Bronchial epithelial cell (primary cell): ENCODE measurements at regions not wholly inside any gene's neighbourhood (a gene's known extent, or its start where the extent isn't known, plus 50 kb on each side); places are given as distances from the start of the nearest gene placed in this dataset.

Experiments used
- DNase-seq: peaks from one replicate; pipeline ENCODE4 v3.0.0-alpha.2; 2010; ENCODE audit warnings: low read depth
- FAIRE-seq: peaks from 2 replicates; lab custom pipeline; 2011; peaks lifted over from hg19 to GRCh38; lab: Jason Lieb, UNC
- H3K27me3 ChIP-seq: 2 replicates; pipeline ENCODE4 v1.5.1; 2011; ENCODE audit warnings: low read length; ENCODE audit not compliant: control insufficient read depth, insufficient read depth
- H3K36me3 ChIP-seq: 2 replicates; pipeline ENCODE4 v1.5.1; 2011; ENCODE audit warnings: low read length; ENCODE audit not compliant: control insufficient read depth, insufficient read depth
- H3K4me3 ChIP-seq: 2 replicates; pipeline ENCODE4 v1.5.1; 2011; ENCODE audit warnings: mild to moderate bottlenecking, low read depth, low read length, control low read depth
- TF ChIP-seq, protein P1 (sequence below): IDR thresholded peaks from 2 replicates; pipeline ENCODE4 v1.5.1; 2011; ENCODE audit warnings: mild to moderate bottlenecking, moderate library complexity, low read length, control low read depth, inconsistent platforms; ENCODE audit not compliant: insufficient read depth, severe bottlenecking

DNA sequence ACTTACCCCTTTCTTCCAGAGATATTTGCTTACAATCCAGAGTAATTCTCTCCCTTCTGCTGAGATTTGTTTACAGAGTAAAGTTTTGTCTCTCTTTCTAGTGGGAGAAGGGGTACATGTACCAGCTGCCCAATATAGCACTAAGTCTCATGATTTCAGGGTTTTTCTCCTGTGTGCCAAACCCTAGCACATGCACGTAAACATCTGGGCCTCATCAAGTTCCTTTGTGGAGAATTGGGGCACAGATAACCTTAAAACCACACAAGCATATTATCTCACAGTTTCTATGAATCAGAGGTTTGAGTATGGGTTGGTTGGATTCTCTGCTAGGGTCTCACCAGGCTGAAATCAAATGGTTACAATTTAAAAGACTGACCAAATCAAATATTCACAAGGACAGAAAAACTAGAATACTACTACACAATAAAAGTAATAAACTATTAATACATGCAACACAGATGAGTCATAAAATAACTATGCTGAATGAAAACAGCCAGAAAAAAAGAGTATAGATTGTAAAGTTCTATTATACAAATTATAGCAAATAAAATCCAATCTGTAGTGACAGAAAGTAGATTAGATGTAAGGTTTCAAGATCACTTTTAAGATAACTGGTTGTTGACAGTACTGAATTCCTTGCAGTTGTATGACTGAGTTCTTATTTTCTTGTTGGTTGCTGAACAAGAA, 347.4 kb upstream of the PTBP2 start:
- H3K27me3 ChIP-seq: no peaks in the 10 kb centered on the region
- TF ChIP-seq, protein P1, sequence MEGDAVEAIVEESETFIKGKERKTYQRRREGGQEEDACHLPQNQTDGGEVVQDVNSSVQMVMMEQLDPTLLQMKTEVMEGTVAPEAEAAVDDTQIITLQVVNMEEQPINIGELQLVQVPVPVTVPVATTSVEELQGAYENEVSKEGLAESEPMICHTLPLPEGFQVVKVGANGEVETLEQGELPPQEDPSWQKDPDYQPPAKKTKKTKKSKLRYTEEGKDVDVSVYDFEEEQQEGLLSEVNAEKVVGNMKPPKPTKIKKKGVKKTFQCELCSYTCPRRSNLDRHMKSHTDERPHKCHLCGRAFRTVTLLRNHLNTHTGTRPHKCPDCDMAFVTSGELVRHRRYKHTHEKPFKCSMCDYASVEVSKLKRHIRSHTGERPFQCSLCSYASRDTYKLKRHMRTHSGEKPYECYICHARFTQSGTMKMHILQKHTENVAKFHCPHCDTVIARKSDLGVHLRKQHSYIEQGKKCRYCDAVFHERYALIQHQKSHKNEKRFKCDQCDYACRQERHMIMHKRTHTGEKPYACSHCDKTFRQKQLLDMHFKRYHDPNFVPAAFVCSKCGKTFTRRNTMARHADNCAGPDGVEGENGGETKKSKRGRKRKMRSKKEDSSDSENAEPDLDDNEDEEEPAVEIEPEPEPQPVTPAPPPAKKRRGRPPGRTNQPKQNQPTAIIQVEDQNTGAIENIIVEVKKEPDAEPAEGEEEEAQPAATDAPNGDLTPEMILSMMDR: no peak
- no peaks in the 10 kb centered on the region for H3K36me3 ChIP-seq
- no peak overlapping the region for H3K4me3 ChIP-seq
- no peak for FAIRE-seq
- DNase-seq: no peak

DNA sequence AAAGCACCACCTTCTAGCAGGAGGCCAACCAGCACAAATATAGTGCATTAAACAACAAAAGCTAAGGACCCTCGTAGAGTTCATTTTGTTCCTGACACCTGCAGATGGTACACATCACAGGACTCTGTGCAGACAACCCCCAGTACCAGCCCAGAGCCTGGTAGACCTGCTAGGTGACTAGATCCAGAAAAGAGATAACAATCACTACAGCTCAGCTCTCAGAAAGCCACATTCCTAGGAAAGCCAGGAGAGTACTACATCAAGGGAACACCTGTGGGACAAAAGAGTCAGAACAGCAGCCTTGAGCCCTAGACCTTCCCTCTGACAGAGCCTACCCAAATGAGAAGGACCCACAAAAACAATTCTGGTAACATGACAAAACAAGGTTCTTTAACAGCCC, 344.7 kb upstream of the PTBP2 start:
- no peaks in the 10 kb centered on the region for H3K27me3 ChIP-seq
- no peak for DNase-seq
- TF ChIP-seq, protein P1: no peak

DNA sequence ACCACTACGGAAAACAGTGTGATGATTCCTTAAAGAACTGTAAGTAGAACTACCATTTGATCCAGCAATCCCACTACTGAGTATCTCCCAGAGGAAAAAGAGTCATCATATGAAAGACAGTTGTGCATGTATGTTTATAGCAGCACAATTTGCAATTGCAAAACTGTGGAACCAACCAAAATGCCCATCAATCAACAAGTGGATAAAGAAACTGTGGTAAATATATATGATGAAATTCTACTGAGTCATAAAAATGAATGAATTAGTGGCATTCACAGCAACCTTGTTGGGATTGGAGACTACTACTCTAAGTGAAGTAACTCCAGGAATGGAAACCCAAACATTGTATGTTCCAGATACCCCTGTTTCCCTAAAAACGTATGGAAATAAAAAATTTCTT, 337.0 kb upstream of the PTBP2 start:
- H3K27me3 ChIP-seq: no peaks in the 10 kb centered on the region
- FAIRE-seq: no peak

More for the DNA sequence above, 344.7 kb upstream of the PTBP2 start:
- H3K4me3 ChIP-seq: no peak overlapping the region
- H3K36me3 ChIP-seq: no peaks in the 10 kb centered on the region
- FAIRE-seq: peak; percentile 91

DNA sequence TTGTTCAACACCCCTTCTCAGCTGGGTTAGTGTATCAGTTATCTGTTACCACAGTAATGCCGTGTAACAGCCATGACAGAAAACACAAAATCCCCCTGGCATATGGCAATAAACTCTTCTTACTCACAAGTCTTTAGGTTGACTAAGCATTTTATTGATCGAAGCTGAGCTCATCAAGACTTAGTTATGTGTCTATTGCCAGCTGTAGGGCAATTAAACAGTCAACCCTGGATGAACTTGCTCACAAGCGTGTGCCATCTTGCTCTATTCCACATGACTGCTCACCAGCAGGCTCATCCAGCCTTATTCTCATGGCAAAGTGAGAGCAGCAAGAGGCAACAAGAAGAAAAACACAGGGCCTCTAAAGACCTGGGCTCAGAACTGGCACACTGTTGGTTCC, 333.8 kb upstream of the PTBP2 start:
- Histone ChIP-seq H3K4me3 (no peak overlapping the region), H3K27me3 (no peaks in the 10 kb centered on the region), H3K36me3 (no peaks in the 10 kb centered on the region)
- DNase-seq (peak; percentile 72), FAIRE-seq (peak; percentile 47)
- TF ChIP-seq, protein P1: no peak

More for the DNA sequence above, 337.0 kb upstream of the PTBP2 start:
- H3K36me3 ChIP-seq: no peaks in the 10 kb centered on the region
- DNase-seq: peak; percentile 30
- no peak overlapping the region for H3K4me3 ChIP-seq
- TF ChIP-seq, protein P1: no peak

DNA sequence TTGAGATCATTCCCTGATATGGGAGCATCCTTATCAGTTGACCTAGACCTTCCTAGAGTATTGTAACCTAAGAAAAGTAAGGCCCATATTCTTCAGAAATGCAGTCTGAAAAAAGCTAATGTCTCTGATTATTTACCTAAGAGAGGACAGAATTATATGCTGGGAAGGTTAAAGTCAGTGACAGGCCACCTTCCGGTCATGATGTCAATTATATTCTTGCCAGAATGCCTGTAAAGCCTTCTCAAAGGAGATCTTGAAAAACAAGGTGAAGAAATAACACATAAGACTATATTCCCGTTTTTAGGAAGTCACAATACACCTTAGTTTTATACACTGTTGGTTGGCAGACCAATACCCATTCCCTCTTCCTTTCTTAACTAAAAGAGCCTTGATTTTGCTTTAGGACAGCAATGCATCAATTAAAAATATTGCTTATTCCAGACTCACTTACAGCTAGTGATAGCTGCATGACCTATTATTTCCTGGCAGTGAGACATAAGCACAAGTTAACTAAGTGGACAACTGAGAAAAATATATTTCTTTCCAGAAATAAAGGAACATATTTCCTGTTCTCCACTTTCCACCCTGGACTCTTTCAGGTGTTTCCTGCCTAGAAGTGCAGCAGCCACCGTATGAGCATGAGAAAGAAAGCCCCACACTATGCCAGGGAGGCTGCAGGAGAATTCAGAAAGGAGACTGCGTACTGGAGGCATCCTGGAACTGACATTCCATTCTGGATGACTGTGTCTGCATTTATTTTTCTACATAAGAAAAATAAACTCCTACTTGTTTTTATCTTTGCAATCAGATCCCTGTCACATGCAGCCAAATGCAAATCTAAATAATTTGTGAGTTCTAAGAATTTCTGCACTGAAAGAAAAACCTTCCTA, 332.9 kb upstream of the PTBP2 start:
- no peak overlapping the region for H3K4me3 ChIP-seq
- FAIRE-seq: no peak
- no peaks in the 10 kb centered on the region for H3K36me3 ChIP-seq
- DNase-seq: no peak
- TF ChIP-seq, protein P1: no peak
- no peaks in the 10 kb centered on the region for H3K27me3 ChIP-seq
